Tibial nerve (tissue), 4 donors: ENCODE measurements at regions not wholly inside any gene's neighbourhood (a gene's known extent, or its start where the extent isn't known, plus 50 kb on each side); places are given as distances from the start of the nearest gene placed in this dataset.

Source experiments
- DNase-seq, 2 donors: peaks; one replicate each; pipeline ENCODE4 v3.0.0-alpha.2; 2019; ENCODE audit warnings: low spot score in 2 of 2
- H3K27ac ChIP-seq, 4 donors: fragments of 200-600 bp; sonication (generic) in 3 of 4; one replicate each; pipeline ENCODE4 v1.5.1; 2017 to 2019; ENCODE audit warnings: mild to moderate bottlenecking in 1 of 4
- H3K27me3 ChIP-seq, 2 donors: fragments of 200-600 bp; sonication (generic) in 1 of 2; one replicate each; pipeline versions ENCODE4 v1.5.1 to v1.6.0; 2017 to 2019
- H3K36me3 ChIP-seq, 3 donors: fragments of 200-600 bp; sonication (generic); one replicate each; pipeline ENCODE4 v1.5.1; 2018 to 2019
- H3K4me1 ChIP-seq, 4 donors: fragments of 200-600 bp; sonication (generic) in 3 of 4; one replicate each; pipeline ENCODE4 v1.5.1; 2017 to 2019
- H3K4me3 ChIP-seq, 4 donors: fragments of 200-600 bp; sonication (generic) in 3 of 4; one replicate each; pipeline ENCODE4 v1.5.1; 2017 to 2019; ENCODE audit warnings: mild to moderate bottlenecking in 1 of 4, moderate library complexity in 1 of 4
- H3K9me3 ChIP-seq, 4 donors: fragments of 200-600 bp; sonication (generic) in 3 of 4; one replicate each; pipeline ENCODE4 v1.5.1; 2017 to 2019
- CTCF ChIP-seq, 5 experiments: fragments of 200-600 bp in 3 of 5; fragments of 450-650 bp in 2 of 5; sonication (generic) in 3 of 5; IDR thresholded peaks; one replicate each; pipeline ENCODE4 v1.5.1; 2016 to 2019; ENCODE audit warnings: antibody characterized with exemption in 5 of 5, mild to moderate bottlenecking in 3 of 5, moderate library complexity in 2 of 5
- EP300 ChIP-seq, 2 donors: sonication (generic); formaldehyde crosslinking; IDR thresholded peaks; one replicate each; pipeline ENCODE4 v1.6.1; 2017; ENCODE audit warnings: antibody characterized with exemption in 2 of 2, mild to moderate bottlenecking in 1 of 2
- POLR2A ChIP-seq, 2 donors: fragments of 450-650 bp; IDR thresholded peaks; one replicate each; pipeline ENCODE4 v1.6.1; 2017; ENCODE audit warnings: antibody characterized with exemption in 2 of 2, mild to moderate bottlenecking in 2 of 2, moderate library complexity in 2 of 2
- WGBS, 2 donors: methylation state at CpG; one replicate each; pipeline ENCODE4 v1.1.5; 2018; 5-methylcytosine and 5-hydroxymethylcytosine counted together

- Histone ChIP-seq H3K36me3 (no peaks in the 10 kb centered on the region), H3K27ac (no peak overlapping the region), H3K4me3 (no peak overlapping the region), H3K4me1 (no peaks in the 10 kb centered on the region), H3K9me3 (no peaks in the 10 kb centered on the region), H3K27me3 (no peaks in the 10 kb centered on the region)
- no peak for DNase-seq
- 77 to 80% methylated on average over 2 of the region's 2 CpGs for WGBS, 2 donors
- no peak for TF ChIP-seq CTCF (IDR thresholded peaks at IDR 0.05)
- TF ChIP-seq POLR2A (IDR thresholded peaks at IDR 0.05) = no peak
- no peak for TF ChIP-seq EP300 (IDR thresholded peaks at IDR 0.05)
Measured at GRCh38 chr1:189609167-189609566, 868.5 kb downstream of the BRINP3 start.

GRCh38 chr1:189616893-189617292 is 860.8 kb downstream of the BRINP3 start:
- DNase-seq = no peak
- Histone ChIP-seq H3K4me3 (no peak overlapping the region), H3K9me3 (no peaks in the 10 kb centered on the region), H3K4me1 (no peaks in the 10 kb centered on the region), H3K27ac (no peak overlapping the region), H3K36me3 (no peaks in the 10 kb centered on the region), H3K27me3 (no peaks in the 10 kb centered on the region)
- TF ChIP-seq CTCF (IDR thresholded peaks at IDR 0.05) (no peak), EP300 (IDR thresholded peaks at IDR 0.05) (no peak), POLR2A (IDR thresholded peaks at IDR 0.05) (no peak)
- 77 to 78% methylated on average over 5 of the region's 5 CpGs for WGBS, 2 donors

- no peaks in the 10 kb centered on the region for H3K27me3 ChIP-seq
- H3K27ac ChIP-seq = no peak overlapping the region
- no peaks in the 10 kb centered on the region for H3K4me1 ChIP-seq
- no peak for DNase-seq
- 52 to 56% methylated on average over 3 of the region's 3 CpGs for WGBS, 2 donors
- no peaks in the 10 kb centered on the region for H3K9me3 ChIP-seq
- no peaks in the 10 kb centered on the region for H3K36me3 ChIP-seq
- H3K4me3 ChIP-seq = no peak overlapping the region
- TF ChIP-seq POLR2A (IDR thresholded peaks at IDR 0.05) (no peak), CTCF (IDR thresholded peaks at IDR 0.05) (no peak), EP300 (IDR thresholded peaks at IDR 0.05) (no peak)
Measured at GRCh38 chr1:189619682-189620332, 857.9 kb downstream of the BRINP3 start.

- no peaks in the 10 kb centered on the region for H3K9me3 ChIP-seq
- 90 to 92% methylated on average over 2 of the region's 2 CpGs for WGBS, 2 donors
- no peaks in the 10 kb centered on the region for H3K36me3 ChIP-seq
- no peaks in the 10 kb centered on the region for H3K4me1 ChIP-seq
- no peaks in the 10 kb centered on the region for H3K27me3 ChIP-seq
- no peak for DNase-seq
- H3K4me3 ChIP-seq = no peak overlapping the region
- no peak overlapping the region for H3K27ac ChIP-seq
- TF ChIP-seq CTCF (IDR thresholded peaks at IDR 0.05) = no peak
- TF ChIP-seq EP300 (IDR thresholded peaks at IDR 0.05) = no peak
- TF ChIP-seq POLR2A (IDR thresholded peaks at IDR 0.05) = no peak
Measured at GRCh38 chr1:189620471-189620870, 857.2 kb downstream of the BRINP3 start.

- DNase-seq = no peak
- no peaks in the 10 kb centered on the region for H3K9me3 ChIP-seq
- TF ChIP-seq POLR2A (IDR thresholded peaks at IDR 0.05) (no peak), CTCF (IDR thresholded peaks at IDR 0.05) (no peak), EP300 (IDR thresholded peaks at IDR 0.05) (no peak)
- 95 to 97% methylated on average over 2 of the region's 2 CpGs for WGBS, 2 donors
- H3K27ac ChIP-seq = no peak overlapping the region
- H3K4me3 ChIP-seq = no peak overlapping the region
- no peaks in the 10 kb centered on the region for H3K27me3 ChIP-seq
- H3K36me3 ChIP-seq = no peaks in the 10 kb centered on the region
- no peaks in the 10 kb centered on the region for H3K4me1 ChIP-seq
Measured at GRCh38 chr1:189623336-189623735, 854.3 kb downstream of the BRINP3 start.
